B cell (primary cell): ENCODE measurements at regions not wholly inside any gene's neighbourhood (a gene's known extent, or its start where the extent isn't known, plus 50 kb on each side); places are given as distances from the start of the nearest gene placed in this dataset.

Source experiments
- ATAC-seq: fragments of 200-7000 bp; cut with Tn5 transposase; one replicate; pipeline ENCODE4 v1.10.0; 2021; ENCODE audit warnings: low read depth, mild to moderate bottlenecking, moderate number of reproducible peaks, moderate library complexity
- CTCF ChIA-PET: fragments of 350-600 bp; sonication (Branson Sonifier 250); formaldehyde crosslinking; loops from one replicate; lab custom pipeline; 2021; ENCODE audit warnings: antibody characterized with exemption, inconsistent platforms; lab: Charles Lee
- POLR2A ChIA-PET: fragments of 350-600 bp; sonication (Branson Sonifier 250); formaldehyde crosslinking; loops from one replicate; lab custom pipeline; 2021; ENCODE audit warnings: antibody characterized with exemption; lab: Charles Lee
- DNase-seq: peaks from one replicate; pipeline ENCODE4 v3.0.0; 2013
- H2AFZ ChIP-seq: 2 replicates; pipeline ENCODE4 v1.6.1; 2012; ENCODE audit warnings: mild to moderate bottlenecking, low read depth, low read length; ENCODE audit not compliant: insufficient read depth, poor library complexity, severe bottlenecking
- H3K27ac ChIP-seq, 2 donors: 1 replicate in 1 of 2; 2 replicates in 1 of 2; pipeline ENCODE4 v1.5.1; 2012 to 2013; ENCODE audit warnings: low read length in 2 of 2, mild to moderate bottlenecking in 2 of 2, moderate library complexity in 1 of 2
- H3K27me3 ChIP-seq, 4 experiments: fragments of 200-600 bp in 1 of 4; sonication (generic) in 1 of 4; replicated peaks in 1 of 4; 1 replicate in 2 of 4; 2 replicates in 2 of 4; pipeline versions ENCODE4 v1.6.1 to v1.7.0; 2013 to 2016; ENCODE audit warnings: low read length in 3 of 4, mild to moderate bottlenecking in 2 of 4, mixed read lengths in 1 of 4, moderate library complexity in 1 of 4; ENCODE audit not compliant: insufficient read depth in 4 of 4, control insufficient read depth in 3 of 4; ENCODE audit errors: control extremely low read depth in 1 of 4
- H3K36me3 ChIP-seq, 2 experiments: replicated peaks in 1 of 2; 1 replicate in 1 of 2; 2 replicates in 1 of 2; pipeline versions ENCODE4 v1.6.1 to v1.7.1; 2013; ENCODE audit warnings: low read length in 1 of 2; ENCODE audit not compliant: insufficient read depth in 2 of 2, control insufficient read depth in 1 of 2; ENCODE audit errors: control extremely low read depth in 1 of 2, extremely low read depth in 1 of 2
- H3K4me1 ChIP-seq, 2 donors: fragments of 200-600 bp in 1 of 2; sonication (generic) in 1 of 2; 1 replicate in 1 of 2; 2 replicates in 1 of 2; pipeline versions ENCODE4 v1.5.1 to v1.6.1; 2013 to 2017; ENCODE audit warnings: low read length in 2 of 2; ENCODE audit not compliant: control insufficient read depth in 2 of 2, insufficient read depth in 2 of 2
- H3K4me2 ChIP-seq: replicated peaks from 2 replicates; pipeline ENCODE3; 2012; ENCODE audit warnings: mild to moderate bottlenecking, low read depth, low read length; ENCODE audit not compliant: poor library complexity, severe bottlenecking
- H3K4me3 ChIP-seq, 5 experiments: fragments of 200-600 bp in 1 of 5; sonication (generic) in 1 of 5; 1 replicate in 3 of 5; 2 replicates in 2 of 5; pipeline versions ENCODE4 v1.5.1 to v1.7.0; 2011 to 2016; ENCODE audit warnings: low read length in 4 of 5, mild to moderate bottlenecking in 4 of 5, low read depth in 2 of 5, control low read depth in 1 of 5, moderate library complexity in 1 of 5; ENCODE audit not compliant: insufficient read depth in 1 of 5; ENCODE audit errors: control extremely low read depth in 1 of 5, extremely low read depth in 1 of 5
- H3K79me2 ChIP-seq: fragments of 200-600 bp; sonication (generic); one replicate; pipeline ENCODE4 v1.6.0; 2016; ENCODE audit warnings: low read length; ENCODE audit not compliant: control insufficient read depth, insufficient read depth
- H3K9ac ChIP-seq: fragments of 200-600 bp; sonication (generic); 2 replicates; pipeline ENCODE4 v1.6.1; 2017; ENCODE audit warnings: mild to moderate bottlenecking, low read length, moderate library complexity
- H3K9me3 ChIP-seq, 3 donors: one replicate each; pipeline versions ENCODE4 v1.6.1 to v1.7.1; 2013; ENCODE audit warnings: low read length in 2 of 3; ENCODE audit not compliant: control insufficient read depth in 2 of 3, insufficient read depth in 1 of 3; ENCODE audit errors: control extremely low read depth in 1 of 3
- H4K20me1 ChIP-seq: 2 replicates; pipeline ENCODE4 v1.6.0; 2012; ENCODE audit warnings: mild to moderate bottlenecking, low read length; ENCODE audit not compliant: insufficient read depth, control insufficient read depth, poor library complexity, severe bottlenecking
- H3K27ac Mint-ChIP-seq: one replicate; pipeline ENCODE4 v1.8.0; 2021; ENCODE audit warnings: mixed read lengths
- H3K27me3 Mint-ChIP-seq: one replicate; pipeline ENCODE4 v1.8.0; 2021; ENCODE audit warnings: mixed read lengths
- H3K4me1 Mint-ChIP-seq: one replicate; pipeline ENCODE4 v1.8.0; 2021; ENCODE audit warnings: mixed read lengths
- H3K4me3 Mint-ChIP-seq: one replicate; pipeline ENCODE4 v1.8.0; 2021; ENCODE audit warnings: mixed read lengths
- H3K9me3 Mint-ChIP-seq: one replicate; pipeline ENCODE4 v1.8.0; 2022; ENCODE audit warnings: mixed read lengths; ENCODE audit not compliant: insufficient read depth
- CTCF ChIP-seq: fragments of 200-600 bp; IDR thresholded peaks from one replicate; pipeline ENCODE4 v1.8.0; 2022; ENCODE audit warnings: antibody characterized with exemption, mild to moderate bottlenecking
- EZH2 ChIP-seq: IDR thresholded peaks from 2 replicates; pipeline ENCODE4 v1.6.1; 2012; ENCODE audit warnings: borderline replicate concordance, low read depth, mild to moderate bottlenecking, moderate library complexity, low read length; ENCODE audit not compliant: insufficient read depth, poor library complexity, severe bottlenecking
- WGBS: methylation state at CpG from one replicate; pipeline ENCODE4 v1.1.5; 2013; ENCODE audit warnings: missing lambda C conversion rate; ENCODE audit not compliant: insufficient coverage; 5-methylcytosine and 5-hydroxymethylcytosine counted together
- intact Hi-C: fragments of 100-400 bp; cut with micrococcal nuclease; formaldehyde crosslinking; loops from one replicate; pipeline ENCODE4 v1.10.0; 2022

DNA sequence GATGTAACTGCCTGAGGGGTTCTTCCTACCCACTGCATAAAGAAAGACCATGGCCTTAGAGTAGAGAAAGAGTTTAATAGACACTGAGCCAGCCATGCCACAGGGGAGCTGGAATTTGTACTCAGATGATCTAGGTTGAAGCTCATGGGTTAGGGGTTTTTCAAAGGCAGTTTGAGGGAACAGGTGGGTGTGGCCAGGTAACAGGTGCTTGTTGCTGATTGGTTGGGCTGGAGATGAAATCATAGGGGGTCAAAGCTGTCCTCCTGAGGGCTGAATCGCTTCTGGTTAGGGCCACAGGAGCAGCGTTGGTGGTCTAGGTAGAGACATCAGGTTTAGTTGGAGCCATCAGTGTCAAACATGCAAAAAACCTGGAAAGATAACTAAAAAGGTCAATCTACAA, 59.2 kb upstream of the CSNK1A1L start:
- Histone ChIP-seq H3K4me2 (no peak overlapping the region), H3K4me1 (no peaks in the 10 kb centered on the region), H3K27me3 (no peaks in the 10 kb centered on the region), H3K27ac (no peak overlapping the region), H2AFZ (no peak overlapping the region), H3K4me3 (no peak overlapping the region), H3K36me3 (no peaks in the 10 kb centered on the region), H4K20me1 (no peaks in the 10 kb centered on the region), H3K9ac (no peak overlapping the region), H3K9me3 (peaks cover 2 to 4% (median 3%) of the 10 kb centered on the region in 3 donors), H3K79me2 (no peaks in the 10 kb centered on the region)
- CTCF ChIA-PET: no interaction called here
- no peak overlapping the region for H3K27ac Mint-ChIP-seq
- 88% methylated on average over 2 of the region's 2 CpGs for WGBS
- TF ChIP-seq EZH2 (no peak), CTCF (no peak)
- no peaks in the 10 kb centered on the region for H3K27me3 Mint-ChIP-seq
- no peak overlapping the region for H3K4me3 Mint-ChIP-seq
- ATAC-seq (no peak), DNase-seq (no peak)
- POLR2A ChIA-PET: no interaction called here
- H3K9me3 Mint-ChIP-seq: no peaks in the 10 kb centered on the region
- intact Hi-C loops: no loop called here
- H3K4me1 Mint-ChIP-seq: no peaks in the 10 kb centered on the region

GRCh38 chr13:37163641-37164265, 58.3 kb upstream of the CSNK1A1L start:
- no peaks in the 10 kb centered on the region for H3K4me1 Mint-ChIP-seq
- no peaks in the 10 kb centered on the region for H3K36me3 ChIP-seq
- CTCF ChIA-PET: no interaction called here
- DNase-seq: no peak
- no peaks in the 10 kb centered on the region for H3K27me3 ChIP-seq
- H4K20me1 ChIP-seq: no peaks in the 10 kb centered on the region
- H2AFZ ChIP-seq: no peak overlapping the region
- no peaks in the 10 kb centered on the region for H3K79me2 ChIP-seq
- intact Hi-C loops: no loop called here
- no peak overlapping the region for H3K4me3 Mint-ChIP-seq
- H3K9me3 Mint-ChIP-seq: peaks cover under 1% of the 10 kb centered on the region
- peaks cover 2 to 4% (median 3%) of the 10 kb centered on the region in 3 donors for H3K9me3 ChIP-seq
- no CpG with 5 or more reads among the region's 3 CpGs for WGBS
- no peak overlapping the region for H3K27ac Mint-ChIP-seq
- no peak overlapping the region for H3K4me2 ChIP-seq
- no peaks in the 10 kb centered on the region for H3K4me1 ChIP-seq
- no peak overlapping the region for H3K9ac ChIP-seq
- no peaks in the 10 kb centered on the region for H3K27me3 Mint-ChIP-seq
- H3K4me3 ChIP-seq: no peak overlapping the region
- TF ChIP-seq EZH2: no peak
- TF ChIP-seq CTCF: no peak
- no peak for ATAC-seq
- POLR2A ChIA-PET: no interaction called here
- no peak overlapping the region for H3K27ac ChIP-seq
